B cell (primary cell): ENCODE measurements at regions not wholly inside any gene's neighbourhood (a gene's known extent, or its start where the extent isn't known, plus 50 kb on each side); places are given as distances from the start of the nearest gene placed in this dataset.

Experiments
- ATAC-seq: fragments of 200-7000 bp; cut with Tn5 transposase; one replicate; pipeline ENCODE4 v1.10.0; 2021; ENCODE audit warnings: low read depth, mild to moderate bottlenecking, moderate number of reproducible peaks, moderate library complexity
- CTCF ChIA-PET: fragments of 350-600 bp; sonication (Branson Sonifier 250); formaldehyde crosslinking; loops from one replicate; lab custom pipeline; 2021; ENCODE audit warnings: antibody characterized with exemption, inconsistent platforms; lab: Charles Lee
- POLR2A ChIA-PET: fragments of 350-600 bp; sonication (Branson Sonifier 250); formaldehyde crosslinking; loops from one replicate; lab custom pipeline; 2021; ENCODE audit warnings: antibody characterized with exemption; lab: Charles Lee
- DNase-seq: peaks from one replicate; pipeline ENCODE4 v3.0.0; 2013
- H2AFZ ChIP-seq: 2 replicates; pipeline ENCODE4 v1.6.1; 2012; ENCODE audit warnings: mild to moderate bottlenecking, low read depth, low read length; ENCODE audit not compliant: insufficient read depth, poor library complexity, severe bottlenecking
- H3K27ac ChIP-seq, 2 donors: 1 replicate in 1 of 2; 2 replicates in 1 of 2; pipeline ENCODE4 v1.5.1; 2012 to 2013; ENCODE audit warnings: low read length in 2 of 2, mild to moderate bottlenecking in 2 of 2, moderate library complexity in 1 of 2
- H3K27me3 ChIP-seq, 4 experiments: fragments of 200-600 bp in 1 of 4; sonication (generic) in 1 of 4; replicated peaks in 1 of 4; 1 replicate in 2 of 4; 2 replicates in 2 of 4; pipeline versions ENCODE4 v1.6.1 to v1.7.0; 2013 to 2016; ENCODE audit warnings: low read length in 3 of 4, mild to moderate bottlenecking in 2 of 4, mixed read lengths in 1 of 4, moderate library complexity in 1 of 4; ENCODE audit not compliant: insufficient read depth in 4 of 4, control insufficient read depth in 3 of 4; ENCODE audit errors: control extremely low read depth in 1 of 4
- H3K36me3 ChIP-seq, 2 experiments: replicated peaks in 1 of 2; 1 replicate in 1 of 2; 2 replicates in 1 of 2; pipeline versions ENCODE4 v1.6.1 to v1.7.1; 2013; ENCODE audit warnings: low read length in 1 of 2; ENCODE audit not compliant: insufficient read depth in 2 of 2, control insufficient read depth in 1 of 2; ENCODE audit errors: control extremely low read depth in 1 of 2, extremely low read depth in 1 of 2
- H3K4me1 ChIP-seq, 2 donors: fragments of 200-600 bp in 1 of 2; sonication (generic) in 1 of 2; 1 replicate in 1 of 2; 2 replicates in 1 of 2; pipeline versions ENCODE4 v1.5.1 to v1.6.1; 2013 to 2017; ENCODE audit warnings: low read length in 2 of 2; ENCODE audit not compliant: control insufficient read depth in 2 of 2, insufficient read depth in 2 of 2
- H3K4me2 ChIP-seq: replicated peaks from 2 replicates; pipeline ENCODE3; 2012; ENCODE audit warnings: mild to moderate bottlenecking, low read depth, low read length; ENCODE audit not compliant: poor library complexity, severe bottlenecking
- H3K4me3 ChIP-seq, 5 experiments: fragments of 200-600 bp in 1 of 5; sonication (generic) in 1 of 5; 1 replicate in 3 of 5; 2 replicates in 2 of 5; pipeline versions ENCODE4 v1.5.1 to v1.7.0; 2011 to 2016; ENCODE audit warnings: low read length in 4 of 5, mild to moderate bottlenecking in 4 of 5, low read depth in 2 of 5, control low read depth in 1 of 5, moderate library complexity in 1 of 5; ENCODE audit not compliant: insufficient read depth in 1 of 5; ENCODE audit errors: control extremely low read depth in 1 of 5, extremely low read depth in 1 of 5
- H3K79me2 ChIP-seq: fragments of 200-600 bp; sonication (generic); one replicate; pipeline ENCODE4 v1.6.0; 2016; ENCODE audit warnings: low read length; ENCODE audit not compliant: control insufficient read depth, insufficient read depth
- H3K9ac ChIP-seq: fragments of 200-600 bp; sonication (generic); 2 replicates; pipeline ENCODE4 v1.6.1; 2017; ENCODE audit warnings: mild to moderate bottlenecking, low read length, moderate library complexity
- H3K9me3 ChIP-seq, 3 donors: one replicate each; pipeline versions ENCODE4 v1.6.1 to v1.7.1; 2013; ENCODE audit warnings: low read length in 2 of 3; ENCODE audit not compliant: control insufficient read depth in 2 of 3, insufficient read depth in 1 of 3; ENCODE audit errors: control extremely low read depth in 1 of 3
- H4K20me1 ChIP-seq: 2 replicates; pipeline ENCODE4 v1.6.0; 2012; ENCODE audit warnings: mild to moderate bottlenecking, low read length; ENCODE audit not compliant: insufficient read depth, control insufficient read depth, poor library complexity, severe bottlenecking
- H3K27ac Mint-ChIP-seq: one replicate; pipeline ENCODE4 v1.8.0; 2021; ENCODE audit warnings: mixed read lengths
- H3K27me3 Mint-ChIP-seq: one replicate; pipeline ENCODE4 v1.8.0; 2021; ENCODE audit warnings: mixed read lengths
- H3K4me1 Mint-ChIP-seq: one replicate; pipeline ENCODE4 v1.8.0; 2021; ENCODE audit warnings: mixed read lengths
- H3K4me3 Mint-ChIP-seq: one replicate; pipeline ENCODE4 v1.8.0; 2021; ENCODE audit warnings: mixed read lengths
- H3K9me3 Mint-ChIP-seq: one replicate; pipeline ENCODE4 v1.8.0; 2022; ENCODE audit warnings: mixed read lengths; ENCODE audit not compliant: insufficient read depth
- CTCF ChIP-seq: fragments of 200-600 bp; IDR thresholded peaks from one replicate; pipeline ENCODE4 v1.8.0; 2022; ENCODE audit warnings: antibody characterized with exemption, mild to moderate bottlenecking
- EZH2 ChIP-seq: IDR thresholded peaks from 2 replicates; pipeline ENCODE4 v1.6.1; 2012; ENCODE audit warnings: borderline replicate concordance, low read depth, mild to moderate bottlenecking, moderate library complexity, low read length; ENCODE audit not compliant: insufficient read depth, poor library complexity, severe bottlenecking
- WGBS: methylation state at CpG from one replicate; pipeline ENCODE4 v1.1.5; 2013; ENCODE audit warnings: missing lambda C conversion rate; ENCODE audit not compliant: insufficient coverage; 5-methylcytosine and 5-hydroxymethylcytosine counted together
- intact Hi-C: fragments of 100-400 bp; cut with micrococcal nuclease; formaldehyde crosslinking; loops from one replicate; pipeline ENCODE4 v1.10.0; 2022

- ATAC-seq (no peak), DNase-seq (no peak)
- H3K36me3 ChIP-seq, result no peaks in the 10 kb centered on the region
- Mint-ChIP-seq H3K27ac (no peak overlapping the region), H3K4me3 (no peak overlapping the region), H3K4me1 (no peaks in the 10 kb centered on the region), H3K27me3 (peaks cover 8% of the 10 kb centered on the region), H3K9me3 (peaks cover 8% of the 10 kb centered on the region)
- intact Hi-C loops, result no loop called here
- H4K20me1 ChIP-seq, result no peaks in the 10 kb centered on the region
- H3K27me3 ChIP-seq, result no peaks in the 10 kb centered on the region
- ChIA-PET POLR2A (no interaction called here), CTCF (no interaction called here)
- H3K9ac ChIP-seq, result no peak overlapping the region
- no peaks in the 10 kb centered on the region for H3K79me2 ChIP-seq
- H3K4me3 ChIP-seq, result no peak overlapping the region
- WGBS, result 70% methylated on average over 4 of the region's 5 CpGs
- no peak overlapping the region for H3K27ac ChIP-seq
- no peak for TF ChIP-seq EZH2
- no peak for TF ChIP-seq CTCF
- no peak overlapping the region for H2AFZ ChIP-seq
- H3K4me1 ChIP-seq, result no peaks in the 10 kb centered on the region
- no peak overlapping the region for H3K4me2 ChIP-seq
- H3K9me3 ChIP-seq, result no peaks in the 10 kb centered on the region
Measured at GRCh38 chr11:115687934-115688333, 183.7 kb upstream of the CADM1 start.

GRCh38 chr11:115684699-115685098 lies 180.5 kb upstream of the CADM1 start:
- intact Hi-C loops, result no loop called here
- no peak overlapping the region for H3K4me2 ChIP-seq
- no peaks in the 10 kb centered on the region for H4K20me1 ChIP-seq
- no peaks in the 10 kb centered on the region for H3K36me3 ChIP-seq
- H3K79me2 ChIP-seq, result no peaks in the 10 kb centered on the region
- peaks cover 13% of the 10 kb centered on the region for H3K27me3 Mint-ChIP-seq
- H3K9me3 ChIP-seq, result no peaks in the 10 kb centered on the region
- peaks cover 9% of the 10 kb centered on the region for H3K9me3 Mint-ChIP-seq
- no peak for DNase-seq
- H2AFZ ChIP-seq, result no peak overlapping the region
- H3K4me1 ChIP-seq, result no peaks in the 10 kb centered on the region
- H3K9ac ChIP-seq, result no peak overlapping the region
- H3K27ac ChIP-seq, result no peak overlapping the region
- ChIA-PET CTCF (no interaction called here), POLR2A (no interaction called here)
- TF ChIP-seq EZH2, result no peak
- no peak for TF ChIP-seq CTCF
- H3K27ac Mint-ChIP-seq, result no peak overlapping the region
- H3K27me3 ChIP-seq, result no peaks in the 10 kb centered on the region
- H3K4me1 Mint-ChIP-seq, result no peaks in the 10 kb centered on the region
- WGBS, result 100% methylated on average over 1 of the region's 8 CpGs
- no peak overlapping the region for H3K4me3 ChIP-seq
- H3K4me3 Mint-ChIP-seq, result no peak overlapping the region
- no peak for ATAC-seq
